Neural progenitor cell (in vitro differentiated cells): ENCODE measurements at regions not wholly inside any gene's neighbourhood (a gene's known extent, or its start where the extent isn't known, plus 50 kb on each side); places are given as distances from the start of the nearest gene placed in this dataset.
A peak's percentile ranks its signal among the peaks of the same experiment; 100 is the strongest.
"Not testable (repeated sequence)": the region's sequence is repeated elsewhere in the genome, so short reads cannot be mapped to it uniquely, and the experiment has no call there.

Experiments
- DNase-seq: peaks from one replicate; pipeline ENCODE4 v3.0.0-alpha.2; 2016; ENCODE audit warnings: low spot score
- H2AFZ ChIP-seq: fragments of 200-600 bp; sonication (generic); replicated peaks from 2 replicates; pipeline ENCODE4 v1.6.1; 2016; ENCODE audit warnings: antibody characterized with exemption
- H3F3A ChIP-seq: fragments of 200-600 bp; sonication (generic); 2 replicates; pipeline ENCODE4 v1.6.1; 2016; ENCODE audit warnings: antibody characterized with exemption, low read depth
- H3K27ac ChIP-seq: fragments of 200-600 bp; sonication (generic); 2 replicates; pipeline ENCODE4 v1.5.1; 2016; ENCODE audit warnings: mild to moderate bottlenecking
- H3K27me3 ChIP-seq: fragments of 200-600 bp; sonication (generic); 2 replicates; pipeline ENCODE4 v1.6.1; 2016; ENCODE audit warnings: mild to moderate bottlenecking, moderate library complexity
- H3K36me3 ChIP-seq: fragments of 200-600 bp; sonication (generic); 2 replicates; pipeline ENCODE4 v1.5.1; 2016
- H3K4me1 ChIP-seq: fragments of 200-600 bp; sonication (generic); 2 replicates; pipeline ENCODE4 v1.6.1; 2016; ENCODE audit warnings: mixed run types
- H3K4me2 ChIP-seq: fragments of 200-600 bp; sonication (generic); 2 replicates; pipeline ENCODE4 v1.6.1; 2016
- H3K4me3 ChIP-seq: fragments of 200-600 bp; sonication (generic); 2 replicates; pipeline ENCODE4 v1.5.1; 2016
- H3K79me2 ChIP-seq: fragments of 200-600 bp; sonication (generic); 2 replicates; pipeline ENCODE4 v1.6.1; 2016; ENCODE audit warnings: low read depth
- H3K9ac ChIP-seq: fragments of 200-600 bp; sonication (generic); 2 replicates; pipeline ENCODE4 v1.6.1; 2016
- H3K9me3 ChIP-seq: fragments of 200-600 bp; sonication (generic); 2 replicates; pipeline ENCODE4 v1.5.1; 2016; ENCODE audit warnings: low read depth
- H4K20me1 ChIP-seq: fragments of 200-600 bp; sonication (generic); 2 replicates; pipeline ENCODE4 v1.6.1; 2016; ENCODE audit warnings: low read depth
- H3K27ac Mint-ChIP-seq: 3 replicates; pipeline ENCODE4 v1.8.0; 2021; ENCODE audit warnings: mixed read lengths
- H3K27me3 Mint-ChIP-seq: 2 replicates; pipeline ENCODE4 v1.8.0; 2022; ENCODE audit warnings: low read depth, mild to moderate bottlenecking, inconsistent platforms, moderate library complexity, mixed read lengths; ENCODE audit not compliant: insufficient read depth
- H3K36me3 Mint-ChIP-seq: 3 replicates; pipeline ENCODE4 v1.8.0; 2021; ENCODE audit warnings: mixed read lengths
- H3K4me1 Mint-ChIP-seq: 3 replicates; pipeline ENCODE4 v1.8.0; 2021; ENCODE audit warnings: mixed read lengths
- H3K4me3 Mint-ChIP-seq: 3 replicates; pipeline ENCODE4 v1.8.0; 2021; ENCODE audit warnings: mild to moderate bottlenecking, moderate library complexity, mixed read lengths
- H3K9me3 Mint-ChIP-seq: 3 replicates; pipeline ENCODE4 v1.8.0; 2020; ENCODE audit warnings: mixed read lengths
- CTCF ChIP-seq: fragments of 200-600 bp; sonication (generic); IDR thresholded peaks from 2 replicates; pipeline ENCODE4 v1.5.1; 2017; ENCODE audit warnings: antibody characterized with exemption, mild to moderate bottlenecking
- EZH2 ChIP-seq: fragments of 200-600 bp; sonication (generic); IDR thresholded peaks from 2 replicates; pipeline ENCODE4 v1.6.1; 2017; ENCODE audit warnings: antibody characterized with exemption, mild to moderate bottlenecking, moderate library complexity
- EZH2phosphoT487 ChIP-seq: fragments of 200-600 bp; sonication (generic); IDR thresholded peaks from 2 replicates; pipeline ENCODE4 v1.6.1; 2017; ENCODE audit warnings: antibody characterized with exemption

- H3K9me3 Mint-ChIP-seq, result peaks cover under 1% of the 10 kb centered on the region
- H3K4me2 ChIP-seq, result no peak overlapping the region
- TF ChIP-seq EZH2phosphoT487 (no peak), CTCF (no peak), EZH2 (no peak)
- no peaks in the 10 kb centered on the region for H4K20me1 ChIP-seq
- no peaks in the 10 kb centered on the region for H3K9me3 ChIP-seq
- H3K27ac ChIP-seq, result no peak overlapping the region
- H3K79me2 ChIP-seq, result no peaks in the 10 kb centered on the region
- H3K27me3 ChIP-seq, result no peaks in the 10 kb centered on the region
- H3K4me1 Mint-ChIP-seq, result peaks cover 17% of the 10 kb centered on the region
- H3F3A ChIP-seq, result no peaks in the 10 kb centered on the region
- H3K4me3 Mint-ChIP-seq, result no peak overlapping the region
- H3K4me3 ChIP-seq, result no peak overlapping the region
- H3K36me3 Mint-ChIP-seq, result no peaks in the 10 kb centered on the region
- H3K36me3 ChIP-seq, result no peaks in the 10 kb centered on the region
- no peak for DNase-seq
- no peaks in the 10 kb centered on the region for H3K4me1 ChIP-seq
- no peak overlapping the region for H2AFZ ChIP-seq
- H3K27me3 Mint-ChIP-seq, result peaks cover 3% of the 10 kb centered on the region
- H3K9ac ChIP-seq, result no peak overlapping the region
- H3K27ac Mint-ChIP-seq, result no peak overlapping the region
Observed at GRCh38 chr12:105659355-105660075, 329.0 kb downstream of the C12orf75 start.

DNA sequence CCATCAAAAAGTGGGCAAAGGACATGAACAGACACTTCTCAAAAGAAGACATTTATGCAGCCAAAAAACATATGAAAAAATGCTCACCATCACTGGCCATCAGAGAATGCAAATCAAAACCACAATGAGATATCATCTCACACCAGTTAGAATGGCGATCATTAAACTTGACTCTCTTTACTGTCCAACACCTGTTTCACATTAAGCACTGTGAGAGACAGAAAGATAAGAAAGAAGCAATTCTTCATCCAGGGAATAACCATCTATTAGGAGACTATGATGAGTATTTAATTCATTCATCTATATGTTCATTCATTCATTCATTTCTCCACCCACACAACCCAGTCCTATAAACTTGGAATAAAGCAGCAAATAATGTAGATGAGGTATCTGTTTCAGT is 334.3 kb downstream of the C12orf75 start:
- H3K27me3 ChIP-seq, H3K4me2 ChIP-seq, H3K27ac ChIP-seq, H3K27ac Mint-ChIP-seq, H3K27me3 Mint-ChIP-seq, H3F3A ChIP-seq, H3K9me3 Mint-ChIP-seq, H3K9ac ChIP-seq, H3K4me1 ChIP-seq, H3K79me2 ChIP-seq, H3K36me3 ChIP-seq, DNase-seq, H3K36me3 Mint-ChIP-seq, H3K4me3 Mint-ChIP-seq, H3K4me1 Mint-ChIP-seq, H4K20me1 ChIP-seq, H3K9me3 ChIP-seq, H3K4me3 ChIP-seq, H2AFZ ChIP-seq: not testable (repeated sequence)

DNA sequence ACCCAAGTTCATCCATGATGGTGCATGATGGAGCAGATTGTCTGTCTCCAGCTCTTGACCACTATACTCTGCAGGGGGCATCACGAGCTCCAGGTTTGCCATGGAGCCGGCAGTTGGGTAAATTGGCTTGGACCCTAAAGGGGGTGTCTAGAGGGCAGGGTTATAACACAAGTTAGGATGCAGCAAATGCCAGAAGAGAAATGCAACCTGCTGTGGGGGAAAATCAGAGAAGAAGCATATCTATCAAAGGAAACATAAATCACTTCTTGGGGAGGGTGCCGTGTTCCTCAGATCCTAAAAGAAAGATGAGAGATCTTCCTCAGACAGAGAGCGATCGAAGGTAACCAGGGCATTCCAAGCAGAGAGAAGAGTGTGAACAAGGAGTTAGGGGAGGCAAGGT is 334.9 kb downstream of the C12orf75 start:
- no peak overlapping the region for H3K9ac ChIP-seq
- TF ChIP-seq EZH2phosphoT487 (no peak), CTCF (no peak), EZH2 (no peak)
- H3K4me2 ChIP-seq, result no peak overlapping the region
- peak overlapping the region; percentile 31 for H3K27ac Mint-ChIP-seq
- DNase-seq, result no peak
- H3K9me3 ChIP-seq, result no peaks in the 10 kb centered on the region
- no peaks in the 10 kb centered on the region for H3F3A ChIP-seq
- no peaks in the 10 kb centered on the region for H3K36me3 Mint-ChIP-seq
- H2AFZ ChIP-seq, result no peak overlapping the region
- H3K4me3 ChIP-seq, result no peak overlapping the region
- H3K79me2 ChIP-seq, result no peaks in the 10 kb centered on the region
- no peak overlapping the region for H3K4me3 Mint-ChIP-seq
- no peaks in the 10 kb centered on the region for H3K27me3 ChIP-seq
- no peaks in the 10 kb centered on the region for H4K20me1 ChIP-seq
- no peaks in the 10 kb centered on the region for H3K4me1 ChIP-seq
- no peaks in the 10 kb centered on the region for H3K27me3 Mint-ChIP-seq
- H3K36me3 ChIP-seq, result no peaks in the 10 kb centered on the region
- H3K27ac ChIP-seq, result no peak overlapping the region
- H3K4me1 Mint-ChIP-seq, result peaks cover 4% of the 10 kb centered on the region
- H3K9me3 Mint-ChIP-seq, result peaks cover 4% of the 10 kb centered on the region

- Mint-ChIP-seq H3K36me3 (peaks cover 2% of the 10 kb centered on the region), H3K4me1 (no peaks in the 10 kb centered on the region), H3K27me3 (no peaks in the 10 kb centered on the region), H3K27ac (no peak overlapping the region), H3K4me3 (no peak overlapping the region), H3K9me3 (peaks cover 4% of the 10 kb centered on the region)
- no peak for TF ChIP-seq CTCF
- no peak for TF ChIP-seq EZH2
- no peak for TF ChIP-seq EZH2phosphoT487
- Histone ChIP-seq H3K27ac (no peak overlapping the region), H3K27me3 (no peaks in the 10 kb centered on the region), H3K4me1 (no peaks in the 10 kb centered on the region), H3K4me2 (no peak overlapping the region), H4K20me1 (no peaks in the 10 kb centered on the region), H2AFZ (no peak overlapping the region), H3K9me3 (no peaks in the 10 kb centered on the region), H3F3A (no peaks in the 10 kb centered on the region), H3K4me3 (no peak overlapping the region), H3K36me3 (no peaks in the 10 kb centered on the region), H3K79me2 (no peaks in the 10 kb centered on the region), H3K9ac (no peak overlapping the region)
- no peak for DNase-seq
Observed at GRCh38 chr12:105667973-105668743, 337.7 kb downstream of the C12orf75 start.
